PC-9 (cell line): ENCODE measurements at regions not wholly inside any gene's neighbourhood (a gene's known extent, or its start where the extent isn't known, plus 50 kb on each side); places are given as distances from the start of the nearest gene placed in this dataset.

Experiments used
- EZH2 ChIP-seq: fragments of 200-600 bp; sonication (generic); IDR thresholded peaks from 2 replicates; pipeline ENCODE4 v1.8.0; 2017; ENCODE audit warnings: antibody characterized with exemption, low read depth
- TF ChIP-seq, protein P1 (sequence below): fragments of 200-600 bp; sonication (generic); conservative IDR thresholded peaks from 2 replicates; pipeline ENCODE4 v1.6.1; 2017; ENCODE audit warnings: mixed run types, antibody characterized with exemption, mild to moderate bottlenecking, moderate library complexity

DNA sequence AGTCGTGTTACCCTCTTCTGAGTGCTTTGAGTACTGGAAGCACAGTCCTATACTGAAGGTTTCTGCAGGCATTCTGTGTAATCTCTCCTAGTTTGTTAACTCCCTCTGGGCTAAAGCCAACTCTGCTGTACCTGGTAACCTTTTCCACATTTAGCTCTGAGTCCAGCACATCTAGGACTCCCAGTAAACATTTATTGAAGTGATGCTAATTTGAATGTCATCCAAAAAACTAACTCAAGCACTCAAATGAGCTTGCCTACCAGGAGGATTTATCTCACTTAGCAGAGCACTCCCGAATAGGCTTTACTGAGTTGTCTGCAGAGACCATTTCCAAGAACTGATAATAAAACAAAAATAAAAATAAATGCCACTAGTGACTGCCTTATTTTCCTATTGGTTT, 79.5 kb upstream of the NFIB start:
- TF ChIP-seq, protein P1, sequence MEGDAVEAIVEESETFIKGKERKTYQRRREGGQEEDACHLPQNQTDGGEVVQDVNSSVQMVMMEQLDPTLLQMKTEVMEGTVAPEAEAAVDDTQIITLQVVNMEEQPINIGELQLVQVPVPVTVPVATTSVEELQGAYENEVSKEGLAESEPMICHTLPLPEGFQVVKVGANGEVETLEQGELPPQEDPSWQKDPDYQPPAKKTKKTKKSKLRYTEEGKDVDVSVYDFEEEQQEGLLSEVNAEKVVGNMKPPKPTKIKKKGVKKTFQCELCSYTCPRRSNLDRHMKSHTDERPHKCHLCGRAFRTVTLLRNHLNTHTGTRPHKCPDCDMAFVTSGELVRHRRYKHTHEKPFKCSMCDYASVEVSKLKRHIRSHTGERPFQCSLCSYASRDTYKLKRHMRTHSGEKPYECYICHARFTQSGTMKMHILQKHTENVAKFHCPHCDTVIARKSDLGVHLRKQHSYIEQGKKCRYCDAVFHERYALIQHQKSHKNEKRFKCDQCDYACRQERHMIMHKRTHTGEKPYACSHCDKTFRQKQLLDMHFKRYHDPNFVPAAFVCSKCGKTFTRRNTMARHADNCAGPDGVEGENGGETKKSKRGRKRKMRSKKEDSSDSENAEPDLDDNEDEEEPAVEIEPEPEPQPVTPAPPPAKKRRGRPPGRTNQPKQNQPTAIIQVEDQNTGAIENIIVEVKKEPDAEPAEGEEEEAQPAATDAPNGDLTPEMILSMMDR = no peak
- no peak for TF ChIP-seq EZH2
